ENCODE measurements at regions not wholly inside any gene's neighbourhood (a gene's known extent, or its start where the extent isn't known, plus 50 kb on each side); places are given as distances from the start of the nearest gene placed in this dataset.
"Not testable (repeated sequence)": the region's sequence is repeated elsewhere in the genome, so short reads cannot be mapped to it uniquely, and the experiment has no call there.

- DNase-seq (ENCODE audit: low read depth, low spot score), result no peak
Measured at GRCh38 chr10:21141946-21142492, 244.9 kb upstream of the NEBL start.

- DNase-seq (ENCODE audit: low read depth, low spot score), result no peak
Measured at GRCh38 chr10:21138769-21139340, 241.7 kb upstream of the NEBL start.

- no peak for DNase-seq (ENCODE audit: low read depth, low spot score)
Measured at GRCh38 chr10:21135023-21135931, 238.2 kb upstream of the NEBL start.

- DNase-seq (ENCODE audit: low read depth, low spot score), result no peak
Measured at GRCh38 chr10:21134645-21135022, 237.5 kb upstream of the NEBL start.

- no peak for DNase-seq (ENCODE audit: low read depth, low spot score)
Measured at GRCh38 chr10:21130683-21131442, 233.8 kb upstream of the NEBL start.

GRCh38 chr10:21130108-21130507, 233.0 kb upstream of the NEBL start:
- DNase-seq (ENCODE audit: low read depth, low spot score), result no peak

- no peak for DNase-seq (ENCODE audit: low read depth, low spot score)
Measured at GRCh38 chr10:21125471-21126228, 228.5 kb upstream of the NEBL start.

- DNase-seq (ENCODE audit: low read depth, low spot score), result no peak
Measured at GRCh38 chr10:21122907-21123306, 225.8 kb upstream of the NEBL start.

GRCh38 chr10:21121822-21122221, 224.7 kb upstream of the NEBL start:
- not testable (repeated sequence) for DNase-seq (ENCODE audit: low read depth, low spot score)

GRCh38 chr10:21114683-21115082, 217.6 kb upstream of the NEBL start:
- no peak for DNase-seq (ENCODE audit: low read depth, low spot score)

- no peak for DNase-seq (ENCODE audit: low read depth, low spot score)
Measured at GRCh38 chr10:21110358-21110757, 213.2 kb upstream of the NEBL start.

GRCh38 chr10:21106931-21107330, 209.8 kb upstream of the NEBL start:
- not testable (repeated sequence) for DNase-seq (ENCODE audit: low read depth, low spot score)

GRCh38 chr10:21105331-21105730, 208.2 kb upstream of the NEBL start:
- not testable (repeated sequence) for DNase-seq (ENCODE audit: low read depth, low spot score)

GRCh38 chr10:21100871-21101514, 203.9 kb upstream of the NEBL start:
- DNase-seq (ENCODE audit: low read depth, low spot score), result no peak

- no peak for DNase-seq (ENCODE audit: low read depth, low spot score)
Measured at GRCh38 chr10:21100190-21100589, 203.1 kb upstream of the NEBL start.

- no peak for DNase-seq (ENCODE audit: low read depth, low spot score)
Measured at GRCh38 chr10:21099291-21100062, 202.4 kb upstream of the NEBL start.

GRCh38 chr10:21097926-21098355, 200.8 kb upstream of the NEBL start:
- DNase-seq (ENCODE audit: low read depth, low spot score), result no peak

- no peak for DNase-seq (ENCODE audit: low read depth, low spot score)
Measured at GRCh38 chr10:21095494-21096055, 198.5 kb upstream of the NEBL start.

GRCh38 chr10:21095073-21095472, 198.0 kb upstream of the NEBL start:
- DNase-seq (ENCODE audit: low read depth, low spot score), result no peak
